ENCODE measurements at regions not wholly inside any gene's neighbourhood (a gene's known extent, or its start where the extent isn't known, plus 50 kb on each side); places are given as distances from the start of the nearest gene placed in this dataset.

GRCh38 chr4:31548021-31548420 lies 827.9 kb downstream of the PCDH7 start:
- no peak for TF ChIP-seq ESRRG (CRISPR knock-in tag; IDR thresholded peaks at IDR 0.05)
- TF ChIP-seq ZC3H10 (CRISPR knock-in tag; IDR thresholded peaks at IDR 0.05): no peak
- no peak for TF ChIP-seq ZNF8 (CRISPR knock-in tag; IDR thresholded peaks at IDR 0.05)
- no peak for TF ChIP-seq CREB5 (CRISPR knock-in tag; IDR thresholded peaks at IDR 0.05; ENCODE audit: low read depth)
- TF ChIP-seq ZNF70 (CRISPR knock-in tag; IDR thresholded peaks at IDR 0.05): no peak
- no peak for TF ChIP-seq ISL1 (CRISPR knock-in tag; IDR thresholded peaks at IDR 0.05)
- TF ChIP-seq ZFP30 (CRISPR knock-in tag; IDR thresholded peaks at IDR 0.05): no peak
- TF ChIP-seq TCF4 (CRISPR knock-in tag; IDR thresholded peaks at IDR 0.05; ENCODE audit: borderline replicate concordance): no peak
- ATAC-seq: no peak

- no peak for ATAC-seq
- TF ChIP-seq ISL1 (CRISPR knock-in tag; IDR thresholded peaks at IDR 0.05) (no peak), GLIS3 (CRISPR knock-in tag; IDR thresholded peaks at IDR 0.05) (no peak), RARB (CRISPR knock-in tag; IDR thresholded peaks at IDR 0.05) (no peak), ESRRG (CRISPR knock-in tag; IDR thresholded peaks at IDR 0.05) (no peak), ZNF565 (CRISPR knock-in tag; conservative IDR thresholded peaks at IDR 0.05; ENCODE audit: low read depth) (no peak), SNAI2 (CRISPR knock-in tag; IDR thresholded peaks at IDR 0.05) (no peak), ARNTL (CRISPR knock-in tag; IDR thresholded peaks at IDR 0.05; ENCODE audit: borderline replicate concordance, low read depth) (no peak), PATZ1 (CRISPR knock-in tag; IDR thresholded peaks at IDR 0.05; ENCODE audit: borderline replicate concordance) (no peak), OSR1 (CRISPR knock-in tag; IDR thresholded peaks at IDR 0.05) (no peak), BACH2 (CRISPR knock-in tag; IDR thresholded peaks at IDR 0.05; ENCODE audit: borderline replicate concordance) (no peak), CSRNP3 (CRISPR knock-in tag; IDR thresholded peaks at IDR 0.05) (no peak), TCF4 (CRISPR knock-in tag; IDR thresholded peaks at IDR 0.05; ENCODE audit: borderline replicate concordance) (no peak), ZFP3 (CRISPR knock-in tag; IDR thresholded peaks at IDR 0.05) (no peak), POU6F1 (CRISPR knock-in tag; IDR thresholded peaks at IDR 0.05; ENCODE audit: borderline replicate concordance, low read depth) (no peak)
These were observed 828.7 kb downstream of the PCDH7 start for GRCh38 chr4:31548823-31549222.

GRCh38 chr4:31549256-31549655 lies 829.1 kb downstream of the PCDH7 start:
- TF ChIP-seq BACH2 (CRISPR knock-in tag; IDR thresholded peaks at IDR 0.05; ENCODE audit: borderline replicate concordance) (no peak), SNAI2 (CRISPR knock-in tag; IDR thresholded peaks at IDR 0.05) (no peak), ARNTL (CRISPR knock-in tag; IDR thresholded peaks at IDR 0.05; ENCODE audit: borderline replicate concordance, low read depth) (no peak), CSRNP3 (CRISPR knock-in tag; IDR thresholded peaks at IDR 0.05) (no peak), ZFP30 (CRISPR knock-in tag; IDR thresholded peaks at IDR 0.05) (no peak), OSR1 (CRISPR knock-in tag; IDR thresholded peaks at IDR 0.05) (no peak), CREB5 (CRISPR knock-in tag; IDR thresholded peaks at IDR 0.05; ENCODE audit: low read depth) (no peak), RARB (CRISPR knock-in tag; IDR thresholded peaks at IDR 0.05) (no peak), CSDC2 (CRISPR knock-in tag; IDR thresholded peaks at IDR 0.05) (no peak), ZFP3 (CRISPR knock-in tag; IDR thresholded peaks at IDR 0.05) (no peak), ZNF8 (CRISPR knock-in tag; IDR thresholded peaks at IDR 0.05) (no peak), PATZ1 (CRISPR knock-in tag; IDR thresholded peaks at IDR 0.05; ENCODE audit: borderline replicate concordance) (no peak), TOX (CRISPR knock-in tag; IDR thresholded peaks at IDR 0.05; ENCODE audit: borderline replicate concordance) (no peak), ZNF565 (CRISPR knock-in tag; conservative IDR thresholded peaks at IDR 0.05; ENCODE audit: low read depth) (no peak), ZC3H10 (CRISPR knock-in tag; IDR thresholded peaks at IDR 0.05) (no peak), TCF4 (CRISPR knock-in tag; IDR thresholded peaks at IDR 0.05; ENCODE audit: borderline replicate concordance) (no peak), ISL1 (CRISPR knock-in tag; IDR thresholded peaks at IDR 0.05) (no peak), PPARA (CRISPR knock-in tag; IDR thresholded peaks at IDR 0.05; ENCODE audit: borderline replicate concordance) (no peak), ZNF70 (CRISPR knock-in tag; IDR thresholded peaks at IDR 0.05) (no peak), ESRRG (CRISPR knock-in tag; IDR thresholded peaks at IDR 0.05) (no peak)
- ATAC-seq: no peak

All from SK-N-SH treated with all-trans-retinoic acid at 6 μM for 48 hours (cell line).